ENCODE measurements at regions not wholly inside any gene's neighbourhood (a gene's known extent, or its start where the extent isn't known, plus 50 kb on each side); places are given as distances from the start of the nearest gene placed in this dataset.

DNA sequence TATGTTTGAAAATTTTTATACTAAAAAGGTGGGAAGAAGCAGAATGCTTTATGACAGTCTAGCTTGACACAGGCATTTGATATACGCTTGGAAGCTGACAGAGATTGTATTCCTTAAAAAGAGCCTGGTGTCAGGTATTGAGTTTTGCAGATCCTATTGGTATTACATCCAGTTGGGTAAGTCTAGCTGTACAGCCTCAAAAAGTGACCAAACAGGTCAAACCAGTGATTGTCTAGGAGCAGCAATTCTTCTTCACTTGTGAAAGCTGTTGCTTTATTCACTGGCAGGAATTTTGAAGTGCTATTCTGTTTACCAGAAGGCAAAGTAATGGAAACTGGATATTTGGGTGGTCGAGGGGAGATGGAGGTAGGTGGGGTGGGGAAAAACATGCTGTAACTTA lies 77.5 kb downstream of the UCHL1 start:
- Histone ChIP-seq H3K79me1 (ENCODE audit: low read depth in 1 of 2, low read length in 2 of 2) (no peaks in the 10 kb centered on the region), H4K91ac (ENCODE audit: insufficient read depth, low read depth, low read length) (no peak overlapping the region), H3K36me3 (ENCODE audit: control insufficient read depth, insufficient read depth, low read length) (no peaks in the 10 kb centered on the region), H2AFZ (replicated peaks; ENCODE audit: low read length, poor library complexity) (no peak overlapping the region), H4K20me1 (ENCODE audit: insufficient read depth, low read length) (no peaks in the 10 kb centered on the region), H4K5ac (ENCODE audit: low read depth, low read length) (no peak overlapping the region), H3K27me3 (ENCODE audit: control insufficient read depth, insufficient read depth, low read length) (peaks cover 4% of the 10 kb centered on the region), H4K8ac (ENCODE audit: low read depth in 2 of 2, low read length in 2 of 2) (no peak overlapping the region), H2AK5ac (ENCODE audit: low read depth, low read length) (no peak overlapping the region), H2BK15ac (ENCODE audit: low read depth, low read length) (no peak overlapping the region), H2BK5ac (ENCODE audit: low read depth, low read length, poor library complexity, severe bottlenecking) (no peak overlapping the region), H3K4me1 (ENCODE audit: control insufficient read depth, insufficient read depth, low read length) (no peaks in the 10 kb centered on the region), H2AK9ac (replicated peaks; ENCODE audit: low read depth, low read length, poor library complexity) (no peak overlapping the region), H3K14ac (replicated peaks; ENCODE audit: low read depth, low read length) (no peak overlapping the region), H3K23ac (ENCODE audit: low read depth, low read length) (no peak overlapping the region), H3K18ac (ENCODE audit: low read depth, low read length) (no peak overlapping the region), H3K4me2 (ENCODE audit: low read depth, low read length) (no peak overlapping the region), H3K9me3 (ENCODE audit: control insufficient read depth, insufficient read depth, low read length) (no peaks in the 10 kb centered on the region), H3K4me3 (ENCODE audit: insufficient read depth, low read depth, low read length) (no peak overlapping the region), H3K9me1 (ENCODE audit: insufficient read depth, low read length) (no peaks in the 10 kb centered on the region), H2BK120ac (ENCODE audit: low read depth, low read length) (no peak overlapping the region), H3K4ac (ENCODE audit: low read depth, low read length) (no peak overlapping the region), H2BK20ac (ENCODE audit: low read depth, low read length) (no peak overlapping the region), H3K9ac (ENCODE audit: low read depth, low read length) (no peak overlapping the region), H3K56ac (ENCODE audit: extremely low read depth, insufficient read depth, low read length) (no peak overlapping the region), H3K27ac (ENCODE audit: insufficient read depth, low read length) (no peak overlapping the region)
- CTCF ChIA-PET = interaction anchor here (0.9 kb wide), 1 partner anchor 12 kb away, joined by 3 read pairs; no protein-coding TSS in a partner anchor
- ATAC-seq (ENCODE audit: low read depth) (no peak), DNase-seq (no peak)
- intact Hi-C loops (cut with micrococcal nuclease) (no loop called here), in situ Hi-C loops (cut with MboI; ENCODE audit: low sequenced_read_pairs) (no loop called here), dilution Hi-C loops (cut with HindIII; ENCODE audit: low sequenced_read_pairs, unreplicated experiment) (no loop called here)
- BruUV-seq (replicated peaks) = no TSS peak
- POLR2A ChIA-PET (ENCODE audit: unreplicated experiment) = no interaction called here
- WGBS, 2 experiments (ENCODE audit: extremely low coverage in 2 of 2, insufficient read length in 1 of 2) = 50% methylated on average over 1 of the region's 2 CpGs; no CpG with 5 or more reads in 1 of the 2 experiments
- TF ChIP-seq MAFK (IDR thresholded peaks at IDR 0.05; ENCODE audit: low read depth, low read length) = no peak
- TF ChIP-seq, protein P1, sequence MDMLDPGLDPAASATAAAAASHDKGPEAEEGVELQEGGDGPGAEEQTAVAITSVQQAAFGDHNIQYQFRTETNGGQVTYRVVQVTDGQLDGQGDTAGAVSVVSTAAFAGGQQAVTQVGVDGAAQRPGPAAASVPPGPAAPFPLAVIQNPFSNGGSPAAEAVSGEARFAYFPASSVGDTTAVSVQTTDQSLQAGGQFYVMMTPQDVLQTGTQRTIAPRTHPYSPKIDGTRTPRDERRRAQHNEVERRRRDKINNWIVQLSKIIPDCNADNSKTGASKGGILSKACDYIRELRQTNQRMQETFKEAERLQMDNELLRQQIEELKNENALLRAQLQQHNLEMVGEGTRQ (IDR thresholded peaks at IDR 0.05; ENCODE audit: low read depth, low read length) = no peak
- no peak for TF ChIP-seq BHLHE40 (IDR thresholded peaks at IDR 0.05; ENCODE audit: low read depth, low read length)
- no peak for TF ChIP-seq CEBPB (IDR thresholded peaks at IDR 0.05; ENCODE audit: low read depth, low read length)
- no peak for TF ChIP-seq RCOR1 (IDR thresholded peaks at IDR 0.05; ENCODE audit: insufficient replicate concordance, low read length)

Data from IMR-90 (cell line).